ENCODE measurements at regions not wholly inside any gene's neighbourhood (a gene's known extent, or its start where the extent isn't known, plus 50 kb on each side); places are given as distances from the start of the nearest gene placed in this dataset.

- TF ChIP-seq EZH2 (IDR thresholded peaks at IDR 0.05) = no peak
- peak; percentile 62; the same call in 1 of the 2 replicates for TF ChIP-seq POLR2AphosphoS5 (IDR thresholded peaks at IDR 0.05; ENCODE audit: borderline replicate concordance, low read depth, low read length)
- TF ChIP-seq FOXP2 (optimal IDR thresholded peaks at IDR 0.05; ENCODE audit: control extremely low read depth, extremely low read length, insufficient read depth) = no peak
Measured at GRCh38 chr13:84745051-84745551, 862.8 kb upstream of the SLITRK1 start.
